Stimulated activated CD4-positive, alpha-beta T cell treated with anti-CD3 and anti-CD28 coated beads, TNF-alpha, amount 100 ng/mL, for 24 hours (primary cell): ENCODE measurements at regions not wholly inside any gene's neighbourhood (a gene's known extent, or its start where the extent isn't known, plus 50 kb on each side); places are given as distances from the start of the nearest gene placed in this dataset.
"Not testable (repeated sequence)": the region's sequence is repeated elsewhere in the genome, so short reads cannot be mapped to it uniquely, and the experiment has no call there.

Source experiments
- DNase-seq, 3 experiments: peaks; one replicate each; pipeline ENCODE4 v3.0.0-alpha.2; 2020; ENCODE audit warnings: low read depth in 3 of 3

DNA sequence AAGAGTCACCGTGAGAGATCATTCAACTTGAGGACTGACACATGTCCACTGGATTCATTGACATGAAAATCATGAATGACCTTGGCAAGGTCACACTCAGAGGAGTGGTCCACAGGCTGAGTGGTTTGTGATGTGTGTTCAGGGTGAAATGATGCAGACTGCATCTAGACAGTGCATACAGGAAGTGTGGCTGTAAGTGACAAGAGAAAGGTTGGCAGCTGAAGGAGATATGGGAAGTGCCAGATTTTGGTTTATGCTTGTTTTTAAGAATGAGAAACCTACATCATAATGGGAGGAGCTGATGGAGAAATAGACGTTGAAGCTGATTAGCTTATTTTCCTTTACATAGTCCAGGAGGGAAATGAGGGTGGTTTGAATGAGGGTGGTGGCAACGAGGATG, 64.8 kb upstream of the VIPR2 start:
- DNase-seq, result no peak

DNA sequence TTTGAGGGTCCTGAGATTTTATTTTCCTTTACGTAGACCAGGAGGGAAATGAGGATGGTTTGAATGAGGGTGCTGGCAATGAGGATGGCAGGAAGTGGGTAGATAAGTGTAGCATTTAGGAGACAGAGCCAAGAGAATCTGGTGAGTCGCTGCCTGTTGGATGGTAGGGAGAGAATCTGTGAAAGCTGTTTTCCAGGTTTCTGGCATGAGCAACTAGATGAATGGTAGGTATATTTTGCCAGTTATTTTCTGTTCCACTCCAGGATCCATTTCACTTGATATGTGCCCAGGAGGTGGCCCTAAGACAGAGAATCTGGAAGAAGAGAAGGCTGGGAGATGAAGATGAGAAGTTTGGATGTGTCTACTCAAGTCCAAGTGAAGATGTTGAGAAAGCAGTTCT, 63.3 kb upstream of the VIPR2 start:
- DNase-seq, result no peak

GRCh38 chr7:159207393-159207792, 62.7 kb upstream of the VIPR2 start:
- no peak for DNase-seq

DNA sequence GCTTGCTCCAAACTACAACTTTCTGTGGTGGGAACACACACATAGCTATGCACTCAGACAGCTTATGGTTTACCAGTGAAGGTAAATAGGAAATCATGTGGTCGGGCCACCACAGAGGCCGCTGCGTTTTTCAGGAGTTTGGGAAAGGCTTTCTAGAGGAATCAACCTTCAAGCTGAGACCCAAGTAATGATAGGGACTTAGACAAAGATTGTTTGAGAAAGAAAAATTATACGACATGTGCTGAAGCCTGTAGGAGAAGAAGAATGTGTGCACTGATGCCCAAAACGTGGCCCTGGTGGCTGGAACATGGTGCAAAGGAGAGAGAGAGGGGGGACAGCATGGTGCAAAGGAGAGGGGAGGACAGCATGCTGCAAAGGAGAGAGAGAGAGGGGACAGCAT, 61.2 kb upstream of the VIPR2 start:
- DNase-seq, result no peak

GRCh38 chr7:159204664-159205063, 60.0 kb upstream of the VIPR2 start:
- DNase-seq, result no peak

GRCh38 chr7:159203253-159203652, 58.6 kb upstream of the VIPR2 start:
- not testable (repeated sequence) for DNase-seq

- DNase-seq, result no peak
Observed at GRCh38 chr7:159201722-159202330, 57.2 kb upstream of the VIPR2 start.

GRCh38 chr7:159200421-159200820, 55.8 kb upstream of the VIPR2 start:
- DNase-seq, result no peak

DNA sequence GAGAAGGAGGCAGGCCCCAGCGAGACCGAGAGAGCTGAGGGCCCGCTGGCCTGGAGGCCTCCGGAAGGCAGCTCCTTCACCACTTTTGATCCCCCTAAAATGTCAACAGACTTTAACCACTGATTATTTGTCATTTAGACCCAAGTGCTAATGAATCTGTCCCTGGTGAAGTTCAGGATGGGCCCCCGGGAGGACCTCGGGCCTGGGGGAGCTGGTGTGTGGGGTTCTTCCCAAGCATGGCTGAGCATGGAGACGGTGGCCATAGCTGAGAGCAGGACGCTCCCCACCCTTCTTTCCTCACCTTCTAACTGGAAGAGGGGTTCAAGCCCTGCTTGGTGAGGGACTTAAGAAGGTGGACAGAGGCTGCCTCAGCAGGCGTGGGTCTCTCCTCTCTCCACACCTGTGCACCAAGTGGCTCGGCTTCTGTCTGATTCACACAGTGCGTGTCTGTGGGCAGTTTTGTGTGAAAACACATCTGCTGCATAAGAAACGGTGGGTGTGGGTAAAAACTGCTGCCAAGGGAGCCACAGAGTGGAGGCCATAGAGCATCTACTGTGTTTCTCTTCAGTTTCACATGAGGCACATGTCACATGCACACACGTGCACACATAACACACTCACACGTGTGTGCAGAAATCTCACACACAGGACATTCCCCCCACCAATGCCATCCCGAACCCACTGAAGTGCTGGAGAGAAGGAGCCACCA, 53.5 kb upstream of the VIPR2 start:
- no peak for DNase-seq

GRCh38 chr7:159197066-159197975, 52.7 kb upstream of the VIPR2 start:
- peak in 1 of 3 experiments; percentile 34 for DNase-seq

GRCh38 chr7:159196584-159196983, 51.9 kb upstream of the VIPR2 start:
- DNase-seq, result no peak

- no peak for DNase-seq
Observed at GRCh38 chr7:159195946-159196345, 51.3 kb upstream of the VIPR2 start.
